Epithelial cell of prostate (primary cell): ENCODE measurements at regions not wholly inside any gene's neighbourhood (a gene's known extent, or its start where the extent isn't known, plus 50 kb on each side); places are given as distances from the start of the nearest gene placed in this dataset.

Experiments used
- DNase-seq: peaks from one replicate; pipeline ENCODE4 v3.0.0-alpha.2; 2011; ENCODE audit warnings: low read depth, low spot score
- H3K27ac ChIP-seq: fragments of 450-650 bp; 2 replicates; pipeline ENCODE4 v1.5.1; 2017; ENCODE audit warnings: mild to moderate bottlenecking

DNA sequence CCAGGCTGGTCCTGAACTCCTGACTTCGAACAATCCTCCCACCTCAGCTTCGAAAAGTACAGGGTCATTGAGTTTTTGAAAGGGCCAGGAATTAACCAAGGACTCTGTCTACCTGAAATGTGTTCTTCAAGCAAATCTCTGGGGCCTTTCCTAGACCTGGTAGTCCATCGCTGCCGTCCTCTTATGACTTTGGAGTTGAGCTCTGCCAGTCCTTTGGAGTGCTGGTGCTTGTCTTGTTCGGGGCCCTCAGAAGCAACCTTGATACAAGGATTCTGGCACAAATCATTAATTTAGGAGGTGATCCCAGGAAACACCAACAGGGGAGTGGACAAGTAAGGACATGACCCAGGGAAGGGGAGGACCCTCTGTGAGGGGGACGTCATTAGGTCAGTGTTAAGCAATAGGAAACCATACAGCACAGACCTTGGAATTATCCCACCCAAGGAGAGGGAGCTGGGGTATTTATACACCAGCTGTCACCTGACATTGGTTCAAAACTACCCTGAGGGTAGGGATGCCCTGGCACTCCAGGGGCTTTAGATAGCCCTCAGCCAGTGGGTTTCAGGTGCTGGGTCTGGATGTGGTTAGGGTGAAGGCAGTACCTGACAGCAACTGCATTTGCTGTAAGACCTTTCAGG lies 187.2 kb downstream of the FOXL1 start:
- no peak for DNase-seq
- H3K27ac ChIP-seq: no peak overlapping the region

DNA sequence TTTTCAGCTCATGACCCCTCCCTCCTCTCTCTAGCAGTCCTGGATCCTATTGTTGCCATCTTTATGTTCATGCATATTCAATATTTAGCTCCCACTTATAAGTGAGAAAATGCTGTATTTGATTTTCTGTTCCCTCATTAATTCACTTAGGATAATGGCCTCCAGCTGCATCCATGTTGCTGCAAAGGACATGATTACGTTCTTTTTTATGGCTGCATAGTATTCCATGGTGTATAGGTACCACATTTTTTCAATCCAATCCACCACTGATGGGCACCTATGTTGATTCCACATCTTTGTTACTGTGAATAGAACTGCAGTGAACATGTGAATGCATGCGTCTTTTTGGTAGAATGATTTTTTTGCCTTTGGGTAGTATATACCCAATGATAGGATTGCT lies 188.4 kb downstream of the FOXL1 start:
- no peak overlapping the region for H3K27ac ChIP-seq
- no peak for DNase-seq

DNA sequence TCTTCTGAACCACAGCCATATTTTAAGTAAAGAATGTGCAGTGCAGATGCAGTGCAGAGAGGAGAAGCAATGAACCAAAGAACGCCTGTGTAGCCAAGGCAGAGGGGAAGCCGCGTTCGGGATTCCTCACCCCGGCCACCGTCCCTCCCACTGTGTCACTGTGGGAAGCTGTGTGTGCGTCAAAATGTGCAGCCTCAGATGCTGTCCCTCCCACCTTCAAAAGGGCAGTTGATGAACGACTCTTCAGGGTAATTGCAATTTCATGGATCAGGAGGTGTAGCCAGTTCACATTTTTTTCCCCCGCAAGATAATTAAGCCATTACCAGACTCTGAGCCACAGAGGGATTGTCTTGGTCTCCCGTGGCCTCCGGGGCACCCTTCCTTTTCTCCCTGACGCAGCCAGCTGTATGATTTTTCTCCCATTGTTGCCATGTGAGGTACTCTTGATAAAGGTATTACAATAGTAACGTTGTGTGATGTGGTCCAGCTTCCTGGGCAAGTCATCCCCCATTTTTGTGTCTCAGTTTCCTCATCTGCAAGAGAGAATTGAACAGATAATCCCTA lies 190.0 kb downstream of the FOXL1 start:
- no peak overlapping the region for H3K27ac ChIP-seq
- no peak for DNase-seq

DNA sequence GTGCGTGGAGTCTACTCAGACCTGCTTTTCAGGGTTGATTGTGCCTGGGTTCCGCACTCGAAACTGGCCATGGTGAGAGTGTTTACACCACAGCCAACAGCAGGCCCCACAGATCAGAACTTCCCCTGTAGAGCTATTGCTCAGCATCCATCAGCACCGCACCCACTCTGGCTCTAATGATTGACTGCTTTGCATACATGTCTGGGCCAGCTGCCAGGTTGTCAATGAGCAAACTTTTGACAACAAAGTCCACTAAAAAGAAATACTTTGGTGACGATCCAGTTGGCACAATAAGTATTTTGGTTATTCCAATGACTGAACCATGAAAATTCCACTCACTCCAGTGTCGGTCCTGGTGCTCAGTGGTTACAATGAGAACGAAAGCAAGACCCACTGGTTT lies 190.7 kb downstream of the FOXL1 start:
- no peak overlapping the region for H3K27ac ChIP-seq
- DNase-seq: no peak

DNA sequence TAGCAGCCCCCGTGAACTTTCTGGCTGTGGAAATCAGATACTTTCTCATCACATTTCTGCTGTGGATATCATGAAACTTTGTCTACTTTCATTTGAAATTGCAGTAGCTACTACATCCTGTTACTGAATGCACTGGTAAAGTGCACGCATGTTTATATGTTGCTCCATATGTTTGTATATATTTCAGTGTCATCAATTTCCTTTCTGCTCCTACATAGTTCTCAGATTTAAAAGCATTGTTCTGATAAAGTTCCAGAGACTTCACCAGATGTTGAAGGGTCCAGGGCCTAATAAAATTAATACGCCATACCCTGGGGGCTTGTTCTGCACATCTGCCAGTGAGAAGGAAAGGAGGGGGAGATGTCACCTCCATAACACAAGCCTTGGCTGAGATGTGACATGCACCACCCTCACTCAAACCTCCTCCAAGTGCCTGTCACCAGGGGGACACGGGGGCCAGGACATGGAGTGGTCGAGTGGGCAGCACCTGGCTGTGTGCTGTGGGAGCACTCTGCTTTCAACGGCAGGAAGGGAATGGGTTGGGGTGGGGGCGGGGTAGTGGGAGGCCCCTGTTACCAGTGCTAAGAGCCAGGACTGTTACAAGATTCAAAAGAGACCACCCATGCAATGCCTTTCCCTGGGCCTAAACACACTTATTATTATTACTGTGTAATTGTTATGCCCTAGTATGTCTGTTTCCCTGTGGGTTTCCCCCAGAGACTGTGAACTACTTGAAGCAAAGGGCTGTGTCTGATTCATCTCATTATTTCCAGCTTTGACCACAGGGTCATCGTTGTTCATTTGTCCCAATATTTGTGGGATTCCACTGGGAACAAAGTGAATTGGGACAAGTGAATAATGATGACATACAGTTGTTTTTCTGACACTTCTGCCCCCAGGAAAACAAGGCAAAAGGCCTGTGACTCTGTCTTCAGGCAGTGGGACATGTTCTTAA lies 193.4 kb downstream of the FOXL1 start:
- DNase-seq: no peak
- no peak overlapping the region for H3K27ac ChIP-seq

DNA sequence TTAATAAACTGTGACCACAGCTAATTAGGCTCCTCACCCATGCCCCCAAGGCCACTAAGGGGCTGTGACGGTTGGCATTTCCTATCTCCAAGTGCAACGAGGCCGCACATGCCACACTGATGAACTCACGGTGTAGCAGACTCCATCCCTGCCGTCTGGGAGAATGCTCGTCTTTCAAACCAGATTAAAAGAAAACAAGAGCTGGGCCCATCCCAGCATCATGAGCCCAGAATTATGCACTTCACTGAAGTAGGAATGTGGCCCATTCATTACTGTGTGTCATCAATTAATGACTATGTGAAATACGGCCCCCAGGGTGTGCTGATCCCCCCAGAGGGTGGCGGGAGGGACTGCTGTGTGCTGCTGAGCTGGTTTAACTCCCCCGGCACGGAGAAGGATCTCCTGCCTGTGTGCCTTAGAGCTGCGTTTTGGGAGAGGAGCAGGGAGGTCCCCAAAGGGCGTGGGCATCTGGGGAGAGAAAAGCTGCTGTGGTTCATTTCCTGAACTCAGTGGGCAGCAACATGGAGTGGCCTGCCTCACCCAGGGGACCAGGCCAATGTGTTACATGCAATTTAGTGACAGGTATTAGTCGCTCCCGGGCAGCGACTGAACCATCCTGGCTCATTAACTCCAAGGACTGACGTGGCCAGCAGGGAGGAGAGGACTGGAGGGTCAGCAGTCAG lies 194.5 kb downstream of the FOXL1 start:
- H3K27ac ChIP-seq: no peak overlapping the region
- DNase-seq: no peak

DNA sequence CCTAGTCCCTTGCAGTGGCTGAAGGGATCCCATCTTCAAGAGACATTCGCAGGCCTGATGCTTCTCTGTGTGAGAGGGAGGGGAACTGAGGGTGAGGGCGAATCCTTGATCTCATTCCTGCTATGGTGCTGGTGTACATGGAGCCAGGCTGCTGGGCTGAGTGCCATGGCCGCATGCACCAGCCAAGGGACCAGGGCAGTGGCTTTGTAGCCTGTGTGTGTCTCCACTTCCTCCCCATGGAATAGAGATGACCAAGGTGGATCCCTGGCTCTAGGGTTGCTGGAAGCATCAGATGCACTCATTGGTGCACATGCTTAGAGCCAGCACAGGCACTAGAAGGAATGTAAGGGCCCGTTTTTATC lies 195.0 kb downstream of the FOXL1 start:
- H3K27ac ChIP-seq: no peak overlapping the region
- no peak for DNase-seq

DNA sequence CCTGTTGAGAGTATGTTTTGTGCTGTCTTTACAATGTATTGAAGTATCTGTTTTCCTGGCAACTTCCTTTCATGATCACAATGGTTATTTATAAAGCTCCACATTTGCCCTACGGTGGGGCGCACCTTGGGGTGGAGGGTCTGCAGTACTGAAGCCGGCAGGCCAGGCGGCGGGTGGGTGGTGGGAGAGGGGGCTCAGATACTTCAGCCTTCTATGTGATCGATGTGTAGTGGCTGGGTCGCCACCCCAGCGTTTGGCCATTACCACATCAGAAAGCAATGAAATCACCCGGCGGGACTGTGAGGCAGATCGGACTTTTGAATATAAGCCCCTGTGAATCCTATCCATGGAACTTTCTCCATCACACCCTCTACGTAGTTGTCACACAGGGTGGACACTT lies 196.6 kb downstream of the FOXL1 start:
- no peak overlapping the region for H3K27ac ChIP-seq
- DNase-seq: no peak

DNA sequence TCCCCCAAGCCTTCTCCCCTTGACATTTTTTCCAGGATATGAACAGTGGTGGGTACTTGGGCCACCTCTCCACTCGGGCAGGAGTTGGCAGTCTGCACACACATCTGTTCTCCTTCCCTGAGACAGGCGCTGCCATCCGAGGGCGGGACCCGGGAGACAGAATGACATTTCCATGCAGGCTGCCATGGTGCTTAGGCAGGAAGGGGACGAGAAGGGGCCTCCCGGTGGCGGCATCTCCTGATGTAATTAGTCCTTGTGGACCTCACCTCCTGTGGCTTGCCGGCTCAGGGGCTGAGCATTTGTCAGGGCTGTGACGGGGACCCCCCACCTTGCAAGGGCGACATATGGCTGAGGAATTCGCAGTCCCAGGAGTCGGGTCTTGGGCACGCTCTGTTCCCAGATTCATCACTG lies 197.2 kb downstream of the FOXL1 start:
- no peak overlapping the region for H3K27ac ChIP-seq
- DNase-seq: no peak

DNA sequence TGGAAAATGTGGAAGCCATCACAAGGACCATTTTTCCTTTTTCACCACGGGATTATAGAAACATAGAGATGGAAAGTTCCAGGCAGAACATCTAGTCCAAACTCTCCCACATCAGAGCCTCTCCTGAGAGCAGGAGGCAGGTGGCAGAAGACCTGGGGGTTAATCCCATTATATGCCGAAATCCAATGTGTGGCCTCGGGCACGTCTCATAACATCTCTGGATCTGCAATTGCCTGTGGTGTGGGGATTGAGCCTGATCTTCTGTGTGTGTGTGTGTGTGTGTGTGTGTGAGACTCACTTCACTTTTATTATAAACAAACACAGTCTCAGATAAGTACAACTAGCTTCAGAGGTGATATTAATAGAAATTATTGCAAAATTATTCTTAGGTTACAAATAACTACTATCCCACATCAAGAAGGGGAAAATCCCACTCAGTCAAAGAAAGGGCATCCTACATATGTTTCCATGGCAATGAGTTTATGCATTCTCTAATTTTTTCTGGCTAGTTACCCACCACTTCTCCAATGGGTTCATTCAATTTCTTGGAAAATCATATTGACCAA lies 199.1 kb downstream of the FOXL1 start:
- no peak for DNase-seq
- no peak overlapping the region for H3K27ac ChIP-seq

DNA sequence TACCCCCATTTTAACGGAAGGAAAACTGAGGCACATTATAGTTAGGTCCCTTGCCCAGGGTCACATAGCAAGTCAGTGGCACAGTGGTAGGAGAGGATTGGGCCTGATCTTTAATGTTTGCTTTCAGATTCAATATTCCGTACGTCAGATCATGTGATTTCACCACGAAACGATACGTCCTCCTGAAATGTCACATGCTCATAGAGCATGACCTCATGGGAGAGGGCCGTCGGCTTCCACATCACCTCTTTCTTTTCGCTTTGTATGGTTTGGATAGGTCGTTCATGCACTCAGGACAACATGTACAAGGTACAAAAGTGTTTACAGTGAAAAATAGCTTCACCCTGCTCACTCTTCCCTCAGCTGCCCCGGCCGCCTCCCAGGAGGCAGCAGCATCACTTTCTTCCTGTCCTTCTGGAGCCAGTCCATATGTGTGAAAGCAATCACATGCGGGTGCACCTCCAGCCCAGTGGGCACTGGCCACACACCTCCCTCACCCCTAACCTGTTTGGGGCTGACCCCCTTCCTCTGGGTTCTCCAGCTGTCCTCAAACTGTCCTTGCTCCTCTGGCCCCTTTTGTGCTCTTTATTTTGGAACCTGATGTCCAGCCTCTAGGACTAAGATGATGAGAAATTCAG lies 199.9 kb downstream of the FOXL1 start:
- no peak overlapping the region for H3K27ac ChIP-seq
- no peak for DNase-seq

DNA sequence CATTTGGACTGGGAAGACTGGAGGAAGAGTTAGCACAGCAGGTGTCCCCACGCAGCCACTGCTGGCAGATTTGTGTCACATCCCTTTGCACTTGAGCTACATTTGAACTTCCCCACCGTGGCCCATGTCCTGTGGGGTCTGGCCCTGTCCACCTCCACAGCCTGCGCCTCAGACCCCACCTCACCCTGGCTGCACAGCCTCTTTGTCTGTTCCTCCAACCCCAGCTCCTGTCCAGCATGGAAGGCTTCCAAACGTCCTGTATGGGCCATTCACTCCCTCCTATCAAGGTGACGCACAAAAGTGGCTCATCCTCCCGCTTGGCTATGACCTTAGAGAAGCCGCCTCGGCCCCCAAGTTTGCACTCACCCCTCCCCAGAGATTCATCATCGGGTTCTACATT lies 200.6 kb downstream of the FOXL1 start:
- DNase-seq: no peak
- H3K27ac ChIP-seq: no peak overlapping the region

DNA sequence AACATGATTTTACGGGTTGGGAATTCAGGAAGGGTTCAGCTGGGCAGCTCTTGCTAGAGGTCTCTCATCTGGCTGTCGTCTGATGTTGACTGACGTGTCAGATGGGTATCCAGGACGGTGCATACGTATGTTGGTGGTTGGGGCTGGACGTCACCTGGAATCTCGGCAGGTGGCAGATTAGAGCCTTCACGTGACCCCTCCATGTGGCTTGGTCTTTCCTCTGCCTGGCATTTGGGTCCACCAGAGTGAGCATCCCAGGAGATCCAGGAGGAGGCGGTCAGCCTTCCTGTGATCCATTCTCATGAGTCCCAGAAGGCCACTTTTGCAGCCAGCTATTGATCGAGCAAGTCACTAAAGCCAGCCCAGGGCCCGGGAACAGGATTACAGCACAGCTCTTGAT lies 202.7 kb downstream of the FOXL1 start:
- no peak for DNase-seq
- no peak overlapping the region for H3K27ac ChIP-seq

DNA sequence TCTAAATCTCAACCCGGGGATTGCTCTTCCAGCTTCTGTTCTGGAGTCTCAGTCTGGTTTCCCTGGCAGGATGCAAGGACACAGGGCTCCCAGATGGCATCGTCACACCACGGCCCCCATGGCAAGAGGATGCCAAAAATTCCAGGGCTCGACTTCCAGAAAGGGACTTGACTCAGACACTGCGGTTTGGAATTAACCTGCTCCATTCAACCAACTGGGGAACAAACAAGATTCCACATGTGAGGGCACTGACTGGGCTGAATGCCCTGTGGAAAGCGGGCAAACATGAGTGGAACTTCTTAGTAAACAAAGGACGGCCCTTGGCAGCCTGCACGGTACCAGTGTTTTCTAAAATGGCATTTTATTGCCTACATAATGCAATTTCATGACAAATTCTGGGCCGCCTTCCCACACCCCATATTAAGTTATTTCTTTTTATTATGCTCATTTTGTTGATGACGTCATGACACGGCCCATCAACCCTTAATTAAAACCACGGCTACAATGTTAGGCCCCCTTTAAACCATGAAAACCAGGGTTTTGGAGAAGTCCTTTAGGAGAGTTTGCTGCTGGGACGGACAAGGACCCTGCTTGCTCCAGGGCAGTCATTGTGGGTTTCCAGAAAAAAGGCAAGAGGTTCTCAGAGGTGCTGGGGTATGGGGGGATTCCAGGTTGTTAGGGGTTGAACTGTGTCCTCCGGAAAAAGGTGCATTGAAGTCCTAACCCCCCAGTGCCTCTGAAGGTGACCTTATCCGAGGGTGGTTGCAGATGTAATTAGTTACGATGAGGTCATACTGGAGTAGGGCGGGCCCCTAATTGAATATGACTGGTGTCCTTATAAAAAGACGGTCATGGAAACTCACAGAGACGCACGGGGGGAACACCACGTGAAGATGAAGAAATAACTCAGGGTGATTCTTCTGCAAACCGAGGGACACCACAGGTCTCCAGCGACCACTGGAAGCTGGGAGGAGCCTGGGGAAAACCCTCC lies 205.6 kb downstream of the FOXL1 start:
- DNase-seq: peak; percentile 37
- H3K27ac ChIP-seq: no peak overlapping the region

DNA sequence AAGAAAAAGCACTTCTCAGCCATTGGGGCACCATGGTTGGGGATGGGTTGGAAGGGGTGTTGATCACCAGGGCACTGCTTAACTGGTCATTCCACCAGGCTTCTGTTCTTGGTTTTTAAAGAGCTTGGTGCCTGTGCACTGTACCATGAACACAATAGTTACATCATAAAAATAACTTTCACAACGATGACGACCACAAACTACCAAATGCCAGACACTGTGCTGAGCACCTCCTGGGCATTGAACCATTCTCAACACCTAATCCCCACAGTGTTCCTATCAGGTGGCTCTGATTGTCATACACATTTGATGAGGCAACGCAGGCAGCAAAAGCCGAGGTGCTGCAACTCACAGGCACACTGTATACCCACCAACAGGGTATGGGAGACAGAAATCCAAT lies 208.0 kb downstream of the FOXL1 start:
- no peak overlapping the region for H3K27ac ChIP-seq
- DNase-seq: no peak

DNA sequence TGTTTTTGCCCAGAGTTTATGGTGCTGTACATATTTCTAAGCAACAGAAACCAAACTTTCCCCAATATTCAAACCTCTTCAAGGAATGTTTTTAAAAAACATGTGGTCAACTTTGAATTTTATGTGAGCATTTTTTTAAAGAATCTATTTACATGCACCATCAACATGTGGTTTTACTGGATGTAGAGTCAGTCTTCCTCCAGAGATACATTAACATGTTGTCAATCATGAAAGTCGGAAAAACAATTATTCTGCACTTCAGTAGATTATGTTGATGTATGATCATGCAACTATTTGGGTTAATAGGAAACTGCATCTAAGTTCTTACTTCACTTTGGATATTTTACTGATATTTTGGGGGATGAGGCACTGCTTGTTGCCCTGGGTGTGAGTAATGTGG lies 208.6 kb downstream of the FOXL1 start:
- DNase-seq: no peak
- H3K27ac ChIP-seq: no peak overlapping the region

DNA sequence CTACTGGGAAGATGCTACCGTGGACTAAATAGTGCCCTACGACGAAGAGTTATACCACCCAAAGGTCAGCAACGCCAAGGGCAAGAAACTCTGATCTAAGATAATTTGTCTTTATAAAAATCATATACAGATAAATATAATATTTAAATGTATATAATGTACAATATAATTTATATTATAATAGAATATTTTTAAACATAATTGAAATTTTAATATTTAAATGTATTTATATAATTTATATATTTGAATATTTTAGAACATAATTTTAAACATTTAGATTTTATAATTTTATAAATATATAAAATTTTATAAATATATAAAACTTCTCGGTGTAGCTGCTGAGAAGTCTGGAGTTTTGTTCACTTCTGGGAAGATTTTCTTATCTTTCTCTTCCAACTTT lies 209.2 kb downstream of the FOXL1 start:
- H3K27ac ChIP-seq: no peak overlapping the region
- no peak for DNase-seq

DNA sequence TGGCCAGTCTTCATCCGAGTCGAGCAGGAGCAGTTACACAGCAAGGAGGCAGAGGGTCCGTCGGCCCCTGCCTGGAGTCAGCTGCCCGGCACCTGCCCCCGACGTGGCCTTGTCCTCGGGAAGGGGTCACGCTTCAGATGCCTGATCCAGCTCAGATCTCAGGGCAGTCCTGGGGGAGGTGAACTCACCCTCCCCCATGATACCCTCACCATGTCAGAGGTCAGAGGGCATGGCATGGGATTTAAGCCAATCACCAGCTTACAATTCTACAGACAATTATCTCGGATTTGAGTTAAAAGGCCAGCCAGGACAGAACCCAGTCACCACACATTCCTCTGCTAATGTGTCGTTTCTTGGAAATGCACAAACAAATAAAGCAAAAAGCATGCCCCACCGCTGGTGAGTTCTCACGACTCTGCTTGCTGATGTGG lies 211.3 kb downstream of the FOXL1 start:
- no peak overlapping the region for H3K27ac ChIP-seq
- DNase-seq: no peak
